CD1c-positive myeloid dendritic cell (primary cell): ENCODE measurements at regions not wholly inside any gene's neighbourhood (a gene's known extent, or its start where the extent isn't known, plus 50 kb on each side); places are given as distances from the start of the nearest gene placed in this dataset.
A peak's percentile ranks its signal among the peaks of the same experiment; 100 is the strongest.

Source experiments
- DNase-seq: peaks from one replicate; pipeline ENCODE4 v3.0.0-alpha.2; 2016; ENCODE audit errors: extremely low spot score

DNA sequence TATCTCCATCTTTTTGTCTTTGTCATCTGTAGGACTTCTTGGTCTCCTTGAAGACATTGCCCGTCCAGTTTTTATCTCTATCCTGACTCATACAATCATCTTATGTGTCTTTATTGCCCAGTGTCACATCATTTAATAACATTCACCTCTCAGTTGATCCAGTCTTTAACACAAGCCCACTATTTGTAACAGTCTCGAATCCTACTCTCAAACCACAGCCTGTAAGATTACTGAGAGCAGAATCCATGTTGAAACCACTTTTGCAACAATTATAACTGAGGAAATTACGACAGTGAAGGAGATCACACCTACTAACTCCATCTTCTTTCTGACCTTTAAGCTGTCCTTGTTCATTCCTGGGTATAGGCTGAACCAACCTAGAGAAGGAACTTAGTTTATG lies 1206.0 kb upstream of the ZEB2 start:
- DNase-seq, result no peak

DNA sequence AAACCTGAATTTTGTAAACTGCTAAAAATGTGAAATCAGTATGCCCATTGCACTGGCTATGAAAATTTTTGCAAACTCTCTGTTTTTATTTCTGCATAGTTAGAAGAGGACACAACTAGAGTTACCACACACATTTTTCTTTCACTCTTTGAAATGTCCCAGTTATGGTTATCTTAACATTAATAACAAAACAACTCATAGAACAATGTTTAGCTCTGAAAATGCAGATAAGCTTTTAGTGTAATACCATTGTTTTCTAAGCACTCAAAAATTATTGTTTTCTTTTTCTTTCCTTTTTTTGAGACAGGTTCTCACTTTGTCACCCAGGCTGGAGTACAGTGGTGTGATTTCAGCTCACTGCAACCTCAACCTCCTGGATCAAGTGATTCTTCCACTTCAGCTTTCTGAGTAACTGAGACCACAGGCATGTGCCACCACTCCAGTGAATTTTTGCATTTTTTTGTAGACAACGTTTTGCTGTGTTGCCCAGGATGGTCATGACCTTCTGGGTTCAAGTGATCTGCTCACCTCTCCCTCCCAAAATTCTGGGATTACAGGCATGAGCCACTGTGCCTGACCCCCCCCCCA lies 1204.5 kb upstream of the ZEB2 start:
- no peak for DNase-seq

DNA sequence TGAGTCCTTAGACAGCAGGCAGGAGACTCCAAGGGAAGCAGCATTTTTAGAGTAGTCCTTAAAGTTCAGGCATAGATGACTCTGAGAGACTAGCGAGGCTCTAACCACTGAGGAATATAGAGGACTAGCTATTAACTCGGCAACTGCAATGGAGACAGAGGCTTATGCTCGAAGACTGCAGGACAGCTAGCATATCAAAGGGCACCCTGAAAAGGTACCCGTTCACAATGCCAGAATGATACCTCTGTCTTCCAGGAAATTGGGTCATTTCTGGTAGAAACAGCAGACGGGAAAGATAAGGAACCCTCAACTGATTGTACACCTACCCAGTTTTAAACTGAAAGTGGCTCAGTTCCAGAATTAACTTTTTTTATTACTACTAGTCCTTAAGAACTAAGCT lies 1204.0 kb upstream of the ZEB2 start:
- DNase-seq, result no peak

DNA sequence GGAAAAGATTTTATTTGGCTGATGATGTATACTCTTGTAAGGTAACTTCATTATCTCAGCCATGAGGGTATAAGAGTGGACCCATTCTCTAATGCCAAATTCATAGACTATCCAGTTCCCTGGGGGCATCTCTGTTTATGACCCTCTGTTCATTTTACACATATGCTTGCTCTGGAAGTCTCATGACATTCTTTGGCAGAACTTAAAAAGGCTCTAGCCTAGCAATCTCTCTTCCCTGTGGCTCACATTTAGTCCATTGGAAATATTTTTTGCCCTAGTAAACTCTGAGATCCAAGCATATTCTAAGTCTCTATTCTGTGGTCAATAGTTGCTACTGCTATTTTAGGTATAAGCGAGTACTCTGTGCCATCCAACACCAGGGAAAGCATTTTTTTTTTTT lies 1201.8 kb upstream of the ZEB2 start:
- no peak for DNase-seq

DNA sequence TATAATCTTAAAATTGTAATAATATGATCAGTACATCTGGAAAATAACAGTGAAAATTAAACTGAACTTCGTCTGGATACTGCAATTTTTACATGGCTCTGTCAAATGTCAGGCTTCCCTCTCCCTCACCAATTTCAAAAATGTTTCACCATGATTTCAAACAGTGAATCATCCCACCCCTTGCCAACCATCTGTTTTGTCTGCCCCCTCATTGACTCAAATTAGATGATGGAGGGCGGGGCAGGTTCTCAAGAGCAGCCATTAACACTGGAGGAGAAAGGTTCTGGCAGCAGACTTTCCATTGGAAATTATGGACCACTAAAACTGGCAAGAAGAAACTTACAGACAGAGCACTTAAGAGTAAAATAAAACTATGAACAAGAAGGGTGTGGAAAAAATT lies 1195.7 kb upstream of the ZEB2 start:
- DNase-seq, result no peak

DNA sequence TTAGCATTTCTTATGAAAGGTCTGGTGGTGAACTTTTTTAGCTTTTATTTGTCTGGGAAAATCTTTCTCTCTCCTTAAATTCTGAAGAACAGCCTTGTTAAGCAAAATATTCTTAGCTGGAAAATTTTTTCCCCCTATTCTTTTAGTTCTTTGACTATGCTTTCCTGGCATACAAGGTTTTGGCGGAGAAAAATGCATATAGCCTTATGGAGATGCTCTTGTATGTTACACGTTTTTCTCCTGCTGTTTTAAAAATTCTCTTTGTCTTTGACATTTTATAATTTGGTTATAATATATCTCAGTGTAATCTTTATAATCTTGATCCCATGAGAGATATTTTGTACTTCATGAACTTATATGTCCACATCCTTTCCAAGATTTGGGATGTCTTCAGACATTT lies 1190.4 kb upstream of the ZEB2 start:
- DNase-seq, result no peak

DNA sequence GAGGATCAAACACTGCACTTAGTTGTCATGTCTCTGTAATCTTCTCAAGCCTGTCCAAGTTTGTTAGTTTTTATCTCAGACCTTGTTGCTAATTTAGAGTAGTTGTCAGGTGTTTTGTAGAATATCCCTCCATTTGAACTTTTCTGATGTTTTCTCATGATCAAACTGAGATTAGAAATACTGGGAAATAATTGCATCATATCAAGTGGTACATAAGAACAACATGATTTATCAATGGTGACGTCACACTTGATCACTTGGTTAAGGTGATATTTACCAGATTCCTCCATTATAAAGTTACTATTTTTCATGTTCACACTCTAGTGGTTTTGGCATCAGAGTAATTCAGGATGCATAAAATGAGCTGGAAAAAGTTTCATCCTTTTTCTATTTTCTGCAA lies 1182.4 kb upstream of the ZEB2 start:
- no peak for DNase-seq

DNA sequence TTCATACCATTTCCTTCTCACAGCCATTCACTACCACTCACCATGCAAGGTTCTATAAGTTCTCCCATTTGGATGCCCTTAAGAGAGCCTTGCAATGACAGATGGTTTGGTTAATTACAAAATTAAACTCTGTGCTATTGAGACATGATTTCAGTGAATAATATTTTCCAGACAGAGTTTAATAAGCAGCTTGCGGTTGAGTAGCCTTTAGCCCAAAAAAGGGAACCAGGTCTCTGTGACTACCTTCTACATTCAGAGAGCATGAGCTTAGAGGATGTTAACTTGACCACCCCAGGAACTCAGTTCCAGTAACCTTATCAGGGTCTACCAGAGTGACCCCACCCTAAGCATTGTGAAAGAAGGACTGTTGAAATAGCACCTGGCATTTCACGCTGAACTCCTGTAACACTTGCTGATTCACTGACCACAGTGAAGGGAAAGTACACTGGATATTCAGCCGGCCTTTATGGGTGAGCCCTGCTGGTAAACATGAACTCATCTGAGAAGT lies 1173.1 kb upstream of the ZEB2 start:
- DNase-seq, result peak; percentile 82

DNA sequence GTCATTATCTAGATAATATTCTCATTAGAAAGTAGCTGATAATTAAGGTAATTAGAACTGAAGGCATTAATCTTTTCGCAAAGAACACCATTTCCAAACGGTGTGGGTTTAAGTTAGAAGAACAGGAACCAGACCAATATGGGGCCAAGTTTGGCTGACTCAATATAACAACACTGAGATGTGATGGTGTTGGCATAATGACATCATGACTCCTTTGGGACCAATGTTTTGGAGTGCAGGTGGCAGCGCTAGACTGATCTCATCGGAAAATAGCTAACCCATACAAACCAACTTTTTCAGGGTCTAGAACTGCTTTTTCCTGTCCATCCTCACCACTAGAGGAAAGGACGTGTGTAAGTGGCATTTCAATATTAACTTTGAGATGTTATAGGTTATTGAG lies 1171.7 kb upstream of the ZEB2 start:
- peak; percentile 10 for DNase-seq

DNA sequence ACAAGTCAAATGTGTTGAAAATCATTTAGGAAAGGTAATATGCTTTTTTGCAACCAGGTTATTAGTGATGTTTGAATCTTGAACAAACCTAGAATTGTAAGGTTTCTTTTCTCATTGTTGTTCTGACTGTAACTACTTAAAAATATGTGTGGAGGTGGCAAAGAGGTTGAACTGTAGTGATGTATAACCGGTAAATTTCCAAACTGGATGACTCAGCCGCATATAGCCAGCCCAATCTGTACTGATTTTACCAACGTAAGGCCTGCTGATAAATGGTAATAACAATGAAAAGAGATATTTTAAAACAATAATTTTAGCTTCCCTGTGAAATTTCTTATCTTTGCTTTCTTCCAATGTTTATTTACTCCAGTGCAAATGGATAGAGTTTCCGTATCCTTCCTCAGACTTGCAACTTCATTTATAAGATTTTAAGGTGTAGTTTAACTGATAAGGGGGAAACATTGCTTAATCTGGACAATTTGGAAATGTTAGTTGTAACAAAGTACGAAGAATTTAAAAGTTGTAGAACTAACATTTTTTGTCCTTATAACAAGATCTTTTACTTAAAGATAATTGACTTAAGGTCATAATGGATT lies 1170.4 kb upstream of the ZEB2 start:
- DNase-seq, result no peak

DNA sequence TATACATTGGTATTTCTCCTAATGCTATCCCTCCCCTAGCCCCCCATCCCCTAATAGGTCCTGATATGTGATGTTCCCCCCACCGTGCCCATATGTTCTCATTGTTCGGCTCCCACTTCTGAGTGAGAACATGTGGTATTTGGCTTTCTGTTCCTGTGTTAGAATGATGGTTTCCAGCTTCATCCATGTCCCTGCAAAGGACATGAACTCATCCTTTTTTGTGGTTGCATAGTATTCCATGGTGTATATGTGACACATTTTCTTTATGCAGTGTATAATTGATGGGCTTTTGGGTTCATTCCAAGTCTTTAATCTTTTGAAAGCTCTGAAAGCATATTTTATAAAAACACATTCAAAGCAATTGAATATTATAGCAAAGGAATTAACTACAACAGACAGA lies 1169.4 kb upstream of the ZEB2 start:
- DNase-seq, result no peak

DNA sequence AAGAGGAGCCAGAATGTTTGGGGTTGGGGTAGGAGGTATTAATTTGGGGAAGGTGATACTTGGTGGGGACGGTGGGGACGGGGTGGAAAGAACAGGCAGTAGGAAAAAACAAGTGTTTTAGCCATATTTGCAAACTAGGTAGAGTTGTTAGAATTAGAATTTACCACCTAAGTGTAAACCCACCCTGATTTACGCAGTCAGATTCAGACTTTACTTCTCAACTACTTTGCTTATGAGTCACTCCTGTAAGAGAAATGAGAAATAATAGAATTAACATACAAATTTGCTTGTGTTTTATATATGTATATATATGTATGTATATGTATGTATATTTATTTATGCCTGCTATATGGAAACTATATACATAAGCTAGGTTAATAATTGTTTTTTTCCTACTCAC lies 1168.2 kb upstream of the ZEB2 start:
- no peak for DNase-seq

DNA sequence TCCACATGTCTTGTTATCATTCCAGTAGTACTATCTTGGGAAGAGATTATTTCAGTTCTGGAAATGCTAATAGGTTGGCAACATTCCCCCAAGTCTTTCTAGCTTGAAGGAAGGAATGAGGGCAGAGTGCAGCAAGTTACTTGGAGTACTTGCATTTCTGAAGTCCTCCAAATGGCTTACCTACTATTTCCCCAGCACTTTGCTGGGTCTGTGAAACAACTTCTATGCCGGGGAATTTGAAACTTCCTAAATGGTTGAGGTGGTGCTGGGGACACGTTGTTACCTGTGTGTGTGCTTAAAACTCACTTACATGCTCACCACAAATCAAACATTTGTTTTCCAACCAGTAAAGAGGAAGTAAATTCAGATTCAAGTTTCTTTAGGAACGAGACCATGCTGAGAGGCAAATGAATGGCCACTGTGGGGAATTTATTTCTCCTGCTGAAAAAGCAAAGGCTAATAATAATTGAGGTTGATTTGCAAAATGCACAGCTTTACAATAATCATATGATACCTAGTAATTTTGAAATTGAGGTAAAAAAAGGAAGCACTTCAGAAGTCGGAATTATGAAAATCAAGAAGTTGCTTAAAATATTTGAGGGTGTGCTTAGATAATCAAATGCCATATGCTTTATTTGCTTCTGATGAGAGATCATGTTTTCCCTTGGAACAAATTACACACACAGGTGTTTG lies 1167.7 kb upstream of the ZEB2 start:
- peak; percentile 52 for DNase-seq

DNA sequence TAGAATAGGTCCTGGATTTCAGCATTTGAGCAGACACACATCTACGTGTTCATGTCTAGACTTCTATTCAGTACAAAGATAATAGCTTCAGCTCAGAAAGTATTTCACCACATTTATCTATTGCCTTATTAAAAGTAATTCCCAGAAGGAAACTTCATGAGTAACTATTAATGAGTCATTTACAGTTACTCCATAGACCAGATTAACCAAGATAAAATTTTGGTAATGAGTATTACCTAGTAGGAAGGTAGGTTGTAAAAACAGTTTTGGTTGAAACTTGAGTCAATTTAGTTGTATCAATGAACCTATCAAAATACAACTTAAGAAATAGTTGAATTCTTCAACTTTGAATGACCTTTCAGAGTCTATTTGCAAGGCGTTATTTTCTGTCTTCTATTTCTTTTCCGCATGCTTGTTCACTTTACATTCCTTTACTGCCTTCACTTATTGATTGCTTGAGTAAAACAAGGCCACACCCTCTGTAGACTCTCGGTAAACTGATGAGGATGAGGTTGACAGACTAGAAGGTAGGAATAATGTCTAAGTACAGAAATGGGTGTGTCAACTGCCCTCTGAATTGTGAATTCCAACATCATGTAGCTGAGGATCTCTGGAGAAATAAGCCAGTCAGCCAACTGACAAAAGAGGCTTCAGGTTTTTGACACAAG lies 1165.6 kb upstream of the ZEB2 start:
- no peak for DNase-seq

DNA sequence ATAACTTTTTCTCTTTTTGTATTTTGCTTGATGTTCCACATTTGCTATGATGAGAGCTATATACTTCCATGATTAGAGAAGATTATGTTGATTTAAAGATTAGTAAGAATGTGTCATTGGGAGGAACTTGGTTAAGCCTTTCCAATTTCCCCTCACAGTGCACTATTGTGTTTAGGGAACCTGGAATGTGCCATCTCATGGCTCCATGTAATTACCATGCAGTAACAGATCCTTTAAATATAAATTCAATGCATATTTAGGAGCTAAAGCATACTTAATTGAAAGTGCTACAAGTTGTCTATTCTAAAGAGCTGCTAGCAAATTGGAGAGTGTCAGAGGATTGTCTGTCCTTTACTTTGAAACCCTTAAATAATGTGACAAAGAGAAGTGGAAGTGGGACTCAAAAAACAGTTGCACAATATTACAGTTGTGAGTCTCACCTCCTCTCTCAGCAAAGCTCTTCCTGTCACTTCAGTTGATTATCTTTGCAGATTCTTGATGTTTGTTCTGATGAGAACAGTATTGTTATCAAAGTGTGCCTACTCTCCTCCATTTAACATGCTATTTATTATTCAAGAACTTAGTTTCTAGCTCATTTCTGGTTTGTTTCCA lies 1162.7 kb upstream of the ZEB2 start:
- peak; percentile 71 for DNase-seq

DNA sequence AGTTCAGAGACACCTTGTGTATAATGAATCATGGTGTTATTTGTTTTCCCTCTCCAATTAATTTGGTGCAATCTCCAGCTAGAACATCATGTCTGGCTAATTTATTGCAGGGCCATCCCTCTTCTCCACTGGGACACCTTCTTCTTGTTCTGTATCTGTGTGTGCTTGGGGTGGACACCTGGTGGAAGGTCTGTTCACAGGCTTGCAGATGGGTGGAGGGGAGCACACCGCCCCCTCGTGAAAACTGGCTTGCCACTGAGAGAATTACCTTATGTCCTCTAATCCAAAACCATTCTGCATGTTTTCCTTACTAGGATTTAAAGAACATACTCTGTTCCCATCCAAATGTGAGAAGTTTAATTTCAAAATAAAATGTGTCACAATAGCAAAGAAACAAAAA lies 1160.4 kb upstream of the ZEB2 start:
- no peak for DNase-seq

DNA sequence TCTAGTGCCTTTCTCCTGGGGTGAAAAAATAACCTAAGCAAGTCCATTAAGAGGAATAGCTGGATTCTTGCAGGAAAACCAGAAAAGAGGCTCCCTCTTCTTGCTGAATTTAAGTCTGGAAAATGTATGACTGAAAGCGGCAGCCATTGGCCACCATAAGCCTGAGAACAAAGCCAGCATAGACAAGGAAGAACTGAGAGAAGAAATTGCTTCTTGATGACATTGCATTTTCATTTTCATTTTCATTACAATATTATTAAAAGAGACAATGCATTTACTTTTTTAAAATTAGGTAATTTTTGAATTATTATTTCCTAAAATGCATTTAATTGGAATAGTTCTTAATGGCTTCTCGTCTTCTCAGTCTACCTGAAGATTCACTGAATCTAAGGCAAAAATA lies 1157.5 kb upstream of the ZEB2 start:
- DNase-seq, result no peak

DNA sequence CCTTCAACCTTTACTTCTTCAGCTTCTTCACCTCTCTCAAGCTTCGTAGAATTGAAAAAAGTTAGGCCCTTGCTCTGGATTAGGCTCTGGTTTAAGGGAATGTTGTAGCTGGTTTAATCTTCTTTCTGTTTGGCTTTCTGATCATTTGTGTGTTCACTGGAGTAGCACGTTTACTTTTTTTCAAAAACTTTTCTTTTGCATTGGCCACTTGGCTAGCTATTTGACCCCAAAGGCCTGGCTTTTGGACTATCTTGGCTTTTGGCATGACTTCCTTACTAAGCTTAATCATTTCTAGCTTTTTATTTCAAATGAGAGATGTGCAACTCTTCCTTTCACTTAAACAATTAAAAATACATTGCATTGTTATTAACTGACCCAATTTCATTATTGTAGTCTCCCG lies 1154.8 kb upstream of the ZEB2 start:
- no peak for DNase-seq

DNA sequence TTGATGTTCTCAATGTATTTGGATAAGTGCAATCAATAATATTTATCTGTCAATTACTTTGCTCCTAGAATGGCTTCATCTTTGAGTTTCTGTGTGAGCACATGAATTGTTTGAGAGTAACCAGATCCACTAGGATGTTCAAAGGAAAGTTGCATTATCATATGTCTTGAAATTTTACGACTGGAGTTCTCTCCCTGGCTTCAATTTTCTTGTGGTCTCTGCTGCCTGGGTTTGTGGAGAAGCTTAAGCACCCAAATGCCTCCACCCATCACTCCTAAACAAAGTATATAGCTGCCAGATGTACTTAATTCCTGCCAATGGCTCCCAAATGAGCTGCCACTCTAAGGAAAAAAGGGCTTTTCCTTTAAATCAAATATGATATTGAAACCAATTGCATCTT lies 1149.4 kb upstream of the ZEB2 start:
- no peak for DNase-seq

DNA sequence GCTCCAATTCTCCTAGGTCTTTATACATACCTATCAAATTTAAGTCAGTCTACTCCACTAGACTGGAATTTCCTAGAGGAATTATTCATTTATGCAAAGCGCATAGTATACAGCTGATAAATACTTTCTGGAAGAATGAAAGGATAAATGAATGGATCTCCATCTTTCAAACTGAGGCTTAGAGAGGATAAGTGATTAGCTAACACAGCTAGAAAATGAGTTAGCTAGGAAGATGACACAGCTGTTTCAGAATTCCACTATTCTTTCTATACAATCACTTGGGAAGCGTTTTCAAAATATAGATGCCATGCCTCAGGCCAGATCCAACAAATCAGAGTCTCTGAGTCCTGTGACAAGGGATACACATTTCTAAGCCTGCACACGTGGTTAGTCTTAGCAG lies 1146.6 kb upstream of the ZEB2 start:
- DNase-seq, result no peak

DNA sequence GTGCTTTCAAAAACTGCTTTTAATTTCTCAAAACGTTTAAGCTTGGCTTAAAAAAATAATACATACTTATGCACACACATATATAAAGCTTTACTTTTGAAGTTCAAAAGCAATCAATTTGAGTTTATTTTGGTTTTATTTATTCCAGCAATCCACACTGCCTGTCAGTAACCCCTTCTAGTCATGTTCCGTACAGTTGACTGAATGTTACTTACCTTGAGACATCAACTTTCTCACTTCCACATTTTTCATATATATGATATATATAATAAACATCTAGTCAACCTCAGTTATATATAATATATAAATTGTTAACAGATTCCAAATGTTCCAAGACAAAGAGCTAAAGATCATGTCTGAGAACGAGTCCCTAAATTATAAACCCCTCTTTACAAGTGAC lies 1137.3 kb upstream of the ZEB2 start:
- DNase-seq, result no peak

DNA sequence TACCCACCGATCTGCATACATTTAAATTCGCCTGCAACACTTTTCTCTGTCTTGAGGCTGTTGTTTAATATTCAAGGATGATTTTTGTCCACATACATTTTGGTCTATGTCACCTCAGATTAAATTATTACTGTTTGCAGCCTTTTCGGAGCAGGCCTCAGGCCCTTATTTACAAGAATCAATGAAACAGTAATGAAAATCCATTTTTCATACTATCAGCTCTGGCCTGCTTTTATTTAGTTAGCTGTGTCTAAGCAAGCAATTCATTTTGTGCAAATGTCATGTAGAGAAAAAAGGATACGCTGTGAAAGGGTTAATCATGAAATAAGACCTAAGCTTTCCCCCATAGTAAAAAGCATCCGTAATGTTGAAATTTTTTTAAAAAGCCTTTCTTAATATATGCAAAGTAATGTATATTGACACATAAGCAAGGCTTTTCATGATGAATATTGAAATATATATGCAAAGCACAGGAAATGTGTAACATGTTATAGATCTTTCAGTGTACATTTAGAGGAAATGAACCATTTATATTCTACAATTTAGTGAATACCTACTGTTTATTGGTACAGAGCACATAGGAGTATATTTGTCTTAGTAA lies 1135.3 kb upstream of the ZEB2 start:
- no peak for DNase-seq
